Cardiac muscle cell (in vitro differentiated cells and primary cell): ENCODE measurements at regions not wholly inside any gene's neighbourhood (a gene's known extent, or its start where the extent isn't known, plus 50 kb on each side); places are given as distances from the start of the nearest gene placed in this dataset.

ENCODE experiments used
- DNase-seq, 2 donors: peaks; one replicate each; pipeline versions ENCODE4 v3.0.0 to v3.0.0-alpha.2; 2010 to 2017; ENCODE audit warnings: low read depth in 1 of 2, low spot score in 1 of 2
- H3K27ac ChIP-seq: fragments of 200-600 bp; sonication (generic); 2 replicates; pipeline ENCODE4 v1.5.1; 2016
- H3K27me3 ChIP-seq: fragments of 200-600 bp; sonication (generic); 2 replicates; pipeline ENCODE4 v1.6.0; 2016; ENCODE audit warnings: control low read depth
- H3K36me3 ChIP-seq: fragments of 200-600 bp; sonication (generic); 2 replicates; pipeline ENCODE4 v1.5.1; 2016; ENCODE audit warnings: control low read depth
- H3K4me1 ChIP-seq: fragments of 200-600 bp; sonication (generic); 2 replicates; pipeline ENCODE4 v1.8.1; 2017; ENCODE audit warnings: low read depth, mild to moderate bottlenecking, mixed run types
- H3K4me3 ChIP-seq: fragments of 200-600 bp; sonication (generic); 2 replicates; pipeline ENCODE4 v1.5.1; 2016; ENCODE audit warnings: mild to moderate bottlenecking
- H3K9me3 ChIP-seq: fragments of 200-600 bp; sonication (generic); 2 replicates; pipeline ENCODE4 v1.5.1; 2017; ENCODE audit warnings: low read depth, mild to moderate bottlenecking, control low read depth
- CTCF ChIP-seq: IDR thresholded peaks from 2 replicates; pipeline ENCODE4 v1.5.1; 2012; ENCODE audit warnings: low read depth, mild to moderate bottlenecking, low read length

- Histone ChIP-seq H3K27me3 (peaks cover 7% of the 10 kb centered on the region), H3K9me3 (no peaks in the 10 kb centered on the region), H3K4me3 (no peak overlapping the region), H3K4me1 (no peaks in the 10 kb centered on the region), H3K27ac (no peak overlapping the region), H3K36me3 (no peaks in the 10 kb centered on the region)
- peak in 1 of 2 donors; percentile 7 for DNase-seq
- TF ChIP-seq CTCF = no peak
Observed at GRCh38 chr17:79246225-79247190, 171.9 kb downstream of the ENGASE start.

DNA sequence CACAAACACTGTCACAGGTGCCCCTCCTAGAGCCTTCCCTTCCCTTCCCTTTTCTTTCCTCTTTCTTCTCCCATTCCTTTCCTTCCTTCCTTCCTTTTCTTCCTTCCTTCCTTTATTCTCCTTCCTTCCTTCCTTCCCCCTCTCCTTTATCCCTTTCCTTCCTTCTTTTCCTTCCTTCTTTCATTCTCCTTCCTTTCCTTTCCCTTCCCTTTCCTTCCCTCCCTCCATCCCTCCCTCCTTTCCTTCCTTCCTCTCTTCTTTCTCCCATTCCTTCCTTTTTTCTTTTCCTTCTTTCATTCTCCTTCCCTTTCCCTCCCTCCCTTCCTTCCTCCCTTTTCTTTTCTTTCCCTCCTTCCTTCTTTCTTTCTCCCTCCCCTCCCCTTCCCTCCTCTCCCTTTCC, 170.0 kb downstream of the ENGASE start:
- no peak overlapping the region for H3K4me3 ChIP-seq
- no peaks in the 10 kb centered on the region for H3K4me1 ChIP-seq
- no peak overlapping the region for H3K27ac ChIP-seq
- no peaks in the 10 kb centered on the region for H3K9me3 ChIP-seq
- H3K36me3 ChIP-seq = no peaks in the 10 kb centered on the region
- no peak for TF ChIP-seq CTCF
- H3K27me3 ChIP-seq = no peaks in the 10 kb centered on the region
- no peak for DNase-seq

- DNase-seq = no peak
- no peak overlapping the region for H3K27ac ChIP-seq
- TF ChIP-seq CTCF = no peak
- H3K4me3 ChIP-seq = no peak overlapping the region
- H3K36me3 ChIP-seq = no peaks in the 10 kb centered on the region
- no peaks in the 10 kb centered on the region for H3K27me3 ChIP-seq
- H3K4me1 ChIP-seq = no peaks in the 10 kb centered on the region
- no peaks in the 10 kb centered on the region for H3K9me3 ChIP-seq
Observed at GRCh38 chr17:79243996-79244395, 169.4 kb downstream of the ENGASE start.

DNA sequence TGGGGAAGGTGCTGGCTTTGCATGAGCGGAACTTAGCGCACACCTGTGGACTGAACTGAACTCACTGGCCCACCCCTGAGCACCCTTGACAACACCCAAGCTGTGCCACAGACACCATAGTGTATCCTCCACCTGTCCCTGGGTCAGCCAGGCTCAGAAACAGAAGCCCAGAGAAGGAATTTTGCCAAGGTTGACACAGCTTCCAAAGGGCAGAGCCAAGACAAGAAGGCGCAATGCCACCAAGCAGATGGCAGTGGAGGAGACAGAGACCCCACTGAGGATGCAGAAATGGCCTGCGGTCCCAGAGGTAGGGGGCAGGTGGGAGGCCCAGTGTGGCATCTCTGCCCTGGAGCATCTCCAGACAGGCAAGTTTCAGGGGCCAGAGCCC, 169.0 kb downstream of the ENGASE start:
- Histone ChIP-seq H3K9me3 (no peaks in the 10 kb centered on the region), H3K4me3 (no peak overlapping the region), H3K36me3 (no peaks in the 10 kb centered on the region), H3K4me1 (no peaks in the 10 kb centered on the region), H3K27ac (no peak overlapping the region), H3K27me3 (no peaks in the 10 kb centered on the region)
- DNase-seq = no peak
- TF ChIP-seq CTCF = no peak

DNA sequence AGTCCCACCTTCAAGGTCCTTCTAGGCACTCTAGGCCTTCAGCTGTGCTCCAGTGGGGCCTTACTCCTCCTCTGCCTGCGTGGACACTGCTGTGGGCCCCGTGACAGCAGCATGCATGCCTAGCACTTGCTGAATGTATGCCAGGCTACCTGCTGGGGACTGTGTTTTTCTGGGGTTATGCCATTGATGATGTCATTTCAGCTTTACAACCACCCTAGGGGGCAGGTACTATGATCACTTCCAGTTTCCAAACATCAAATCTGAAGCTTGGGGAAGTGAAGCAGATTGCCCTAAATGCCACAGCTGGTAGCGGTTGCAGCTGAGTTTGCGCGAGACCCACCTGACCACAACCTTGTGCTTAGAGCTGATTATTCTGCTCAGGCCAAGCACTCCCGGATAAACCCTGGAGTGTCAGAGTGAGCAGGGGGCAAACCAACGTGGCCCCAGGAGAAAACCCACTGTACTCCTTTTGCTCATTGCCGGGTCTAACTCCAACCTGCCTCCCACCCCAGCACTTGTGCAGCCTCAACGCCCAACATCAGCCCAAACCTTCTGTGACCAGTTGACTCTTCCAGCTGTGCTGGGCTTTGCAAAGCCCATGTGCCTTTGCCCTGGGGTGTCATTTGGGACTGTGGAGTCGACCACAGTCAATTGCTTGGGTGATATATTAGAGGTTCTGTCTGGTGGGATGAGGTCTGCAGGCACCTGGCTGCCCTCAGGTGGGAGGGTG, 168.4 kb downstream of the ENGASE start:
- no peaks in the 10 kb centered on the region for H3K27me3 ChIP-seq
- H3K4me1 ChIP-seq = no peaks in the 10 kb centered on the region
- no peak overlapping the region for H3K4me3 ChIP-seq
- no peak for TF ChIP-seq CTCF
- H3K27ac ChIP-seq = no peak overlapping the region
- H3K36me3 ChIP-seq = no peaks in the 10 kb centered on the region
- H3K9me3 ChIP-seq = no peaks in the 10 kb centered on the region
- no peak for DNase-seq
